Natural killer cell (primary cell): ENCODE measurements at regions not wholly inside any gene's neighbourhood (a gene's known extent, or its start where the extent isn't known, plus 50 kb on each side); places are given as distances from the start of the nearest gene placed in this dataset.
"Not testable (repeated sequence)": the region's sequence is repeated elsewhere in the genome, so short reads cannot be mapped to it uniquely, and the experiment has no call there.

Experiments used
- ATAC-seq, 3 donors: fragments of 150-1000 bp in 2 of 3; fragments of 200-7000 bp in 1 of 3; cut with Tn5 transposase; 1 replicate in 1 of 3; 2 replicates in 2 of 3; pipeline ENCODE4 v1.10.0; 2021; ENCODE audit warnings: mild to moderate bottlenecking in 2 of 3, moderate library complexity in 2 of 3
- DNase-seq, 2 donors: peaks; one replicate each; pipeline versions ENCODE4 v3.0.0 to v3.0.0-alpha.2; 2013 to 2021; ENCODE audit warnings: mixed read lengths in 1 of 2
- H3K27ac ChIP-seq: one replicate; pipeline ENCODE4 v1.5.1; 2013; ENCODE audit warnings: mild to moderate bottlenecking, low read length
- H3K27me3 ChIP-seq: one replicate; pipeline ENCODE4 v1.6.1; 2013; ENCODE audit warnings: low read length; ENCODE audit not compliant: control insufficient read depth, insufficient read depth
- H3K36me3 ChIP-seq: one replicate; pipeline ENCODE4 v1.6.1; 2013; ENCODE audit warnings: low read length; ENCODE audit not compliant: control insufficient read depth, insufficient read depth
- H3K4me1 ChIP-seq: one replicate; pipeline ENCODE4 v1.6.1; 2013; ENCODE audit warnings: low read length; ENCODE audit not compliant: control insufficient read depth, insufficient read depth
- H3K4me3 ChIP-seq: one replicate; pipeline ENCODE4 v1.5.1; 2013; ENCODE audit warnings: low read length
- H3K9me3 ChIP-seq: one replicate; pipeline ENCODE4 v1.6.1; 2013; ENCODE audit warnings: low read length; ENCODE audit not compliant: control insufficient read depth, insufficient read depth
- H3K27ac Mint-ChIP-seq, 2 donors: one replicate each; pipeline ENCODE4 v1.8.0; 2022; ENCODE audit warnings: mild to moderate bottlenecking in 2 of 2, mixed read lengths in 2 of 2, moderate library complexity in 1 of 2
- H3K27me3 Mint-ChIP-seq, 2 donors: one replicate each; pipeline ENCODE4 v1.8.0; 2022; ENCODE audit warnings: low read depth in 2 of 2, mixed read lengths in 2 of 2
- H3K36me3 Mint-ChIP-seq: one replicate; pipeline ENCODE4 v1.8.0; 2022; ENCODE audit warnings: mixed read lengths
- H3K4me1 Mint-ChIP-seq, 2 donors: one replicate each; pipeline ENCODE4 v1.8.0; 2022; ENCODE audit warnings: mixed read lengths in 2 of 2
- H3K4me3 Mint-ChIP-seq: one replicate; pipeline ENCODE4 v1.8.0; 2022; ENCODE audit warnings: mild to moderate bottlenecking, moderate library complexity, mixed read lengths
- H3K9me3 Mint-ChIP-seq, 2 donors: one replicate each; pipeline ENCODE4 v1.8.0; 2022; ENCODE audit warnings: mixed read lengths in 2 of 2
- CTCF ChIP-seq: fragments of 200-600 bp; IDR thresholded peaks from one replicate; pipeline ENCODE4 v1.8.0; 2022; ENCODE audit warnings: antibody characterized with exemption
- WGBS: methylation state at CpG from one replicate; pipeline ENCODE4 v1.1.7; 2013; ENCODE audit warnings: missing lambda C conversion rate; ENCODE audit not compliant: insufficient coverage; 5-methylcytosine and 5-hydroxymethylcytosine counted together
- intact Hi-C: fragments of 100-400 bp; cut with micrococcal nuclease; formaldehyde crosslinking; loops from one replicate; pipeline ENCODE4 v1.14.2; 2022

DNA sequence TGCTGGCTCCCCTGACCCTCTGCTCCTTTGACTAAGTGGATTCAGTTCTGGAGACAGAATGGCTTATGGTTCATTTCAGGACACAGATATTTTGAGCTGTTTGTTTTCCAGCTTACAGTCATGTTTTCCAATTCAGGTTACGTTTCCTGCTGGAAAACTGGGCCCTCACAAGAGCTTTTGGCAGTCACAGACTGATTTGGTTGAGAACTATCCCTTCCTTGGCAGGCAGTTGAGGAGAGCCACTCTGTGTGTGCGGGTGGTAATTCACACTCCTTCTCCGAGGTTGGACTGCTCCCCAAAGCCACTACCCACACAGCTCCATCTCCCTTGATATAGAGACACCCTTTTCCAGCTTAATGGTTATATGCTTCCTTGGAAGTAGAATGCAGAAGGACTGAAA is 534.5 kb downstream of the TMEM38B start:
- DNase-seq (no peak), ATAC-seq (no peak)
- no peak overlapping the region for H3K27ac ChIP-seq
- H3K27me3 ChIP-seq = no peaks in the 10 kb centered on the region
- no peaks in the 10 kb centered on the region for H3K4me1 ChIP-seq
- Mint-ChIP-seq H3K4me1 (peaks cover 0 to 5% of the 10 kb centered on the region in 2 donors), H3K9me3 (peaks cover 0 to 2% of the 10 kb centered on the region in 2 donors), H3K4me3 (no peak overlapping the region), H3K27ac (no peak overlapping the region), H3K27me3 (peaks cover 9 to 12% of the 10 kb centered on the region in 2 donors), H3K36me3 (no peaks in the 10 kb centered on the region)
- WGBS = 72% methylated on average over 3 of the region's 3 CpGs
- TF ChIP-seq CTCF = no peak
- H3K36me3 ChIP-seq = no peaks in the 10 kb centered on the region
- no peaks in the 10 kb centered on the region for H3K9me3 ChIP-seq
- intact Hi-C loops = no loop called here
- no peak overlapping the region for H3K4me3 ChIP-seq

DNA sequence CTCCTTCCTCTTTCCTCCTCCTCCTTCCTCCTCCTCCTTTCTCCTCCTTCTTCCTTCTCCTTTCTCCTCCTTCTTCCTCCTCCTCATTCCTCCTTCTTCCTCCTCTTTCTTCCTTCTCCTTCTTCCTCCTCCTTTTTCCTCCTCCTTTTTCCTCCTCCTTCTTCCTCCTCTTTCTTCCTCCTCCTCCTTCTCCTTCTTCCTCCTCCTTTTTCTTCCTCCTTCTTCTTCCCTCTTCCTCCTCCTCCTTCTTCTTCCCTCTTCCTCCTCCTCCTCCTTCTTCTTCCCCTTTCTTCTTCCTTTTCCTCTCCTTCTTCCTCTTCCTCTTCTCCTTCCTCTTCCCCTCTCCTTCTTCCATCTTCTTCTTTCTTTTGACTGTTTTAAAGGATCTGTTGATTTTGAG is 538.8 kb downstream of the TMEM38B start:
- Mint-ChIP-seq H3K4me3 (no peak overlapping the region), H3K27ac (no peak overlapping the region), H3K4me1 (peaks cover 0 to 5% of the 10 kb centered on the region in 2 donors), H3K27me3 (peaks cover 6 to 9% of the 10 kb centered on the region in 2 donors), H3K36me3 (peaks cover 13% of the 10 kb centered on the region), H3K9me3 (peaks cover 0 to 2% of the 10 kb centered on the region in 2 donors)
- intact Hi-C loops = no loop called here
- no peak for TF ChIP-seq CTCF
- Histone ChIP-seq H3K36me3 (no peaks in the 10 kb centered on the region), H3K4me1 (no peaks in the 10 kb centered on the region), H3K9me3 (no peaks in the 10 kb centered on the region), H3K27ac (no peak overlapping the region), H3K4me3 (no peak overlapping the region), H3K27me3 (no peaks in the 10 kb centered on the region)
- no peak for ATAC-seq
- no peak for DNase-seq

DNA sequence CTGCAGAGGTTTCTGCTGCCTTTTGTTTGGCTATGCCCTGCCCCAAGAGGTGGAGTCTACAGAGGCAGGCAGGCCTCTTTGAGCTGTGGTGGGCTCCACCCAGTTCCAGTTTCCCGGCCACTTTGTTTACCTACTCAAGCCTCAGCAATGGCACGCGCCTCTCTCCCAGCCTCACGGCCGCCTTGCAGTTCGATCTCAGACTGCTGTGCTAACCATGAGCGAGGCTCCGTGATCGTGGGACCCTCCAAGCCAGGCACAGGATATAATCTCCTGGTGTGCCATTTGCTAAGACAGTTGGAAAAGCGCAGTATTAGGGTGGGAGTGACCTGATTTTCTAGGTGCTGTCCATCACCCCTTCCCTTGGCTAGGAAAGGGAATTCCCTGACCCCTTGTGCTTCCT is 566.6 kb downstream of the TMEM38B start:
- H3K36me3 ChIP-seq, H3K4me1 ChIP-seq, DNase-seq, H3K27ac Mint-ChIP-seq, H3K27me3 Mint-ChIP-seq, H3K27me3 ChIP-seq, H3K27ac ChIP-seq, H3K4me3 Mint-ChIP-seq, ATAC-seq, H3K9me3 ChIP-seq, intact Hi-C loops, H3K4me3 ChIP-seq, H3K4me1 Mint-ChIP-seq: not testable (repeated sequence)
- 94% methylated on average over 10 of the region's 10 CpGs for WGBS
- Mint-ChIP-seq H3K36me3 (peaks cover 16% of the 10 kb centered on the region), H3K9me3 (peaks cover 3 to 11% of the 10 kb centered on the region in 2 donors)

DNA sequence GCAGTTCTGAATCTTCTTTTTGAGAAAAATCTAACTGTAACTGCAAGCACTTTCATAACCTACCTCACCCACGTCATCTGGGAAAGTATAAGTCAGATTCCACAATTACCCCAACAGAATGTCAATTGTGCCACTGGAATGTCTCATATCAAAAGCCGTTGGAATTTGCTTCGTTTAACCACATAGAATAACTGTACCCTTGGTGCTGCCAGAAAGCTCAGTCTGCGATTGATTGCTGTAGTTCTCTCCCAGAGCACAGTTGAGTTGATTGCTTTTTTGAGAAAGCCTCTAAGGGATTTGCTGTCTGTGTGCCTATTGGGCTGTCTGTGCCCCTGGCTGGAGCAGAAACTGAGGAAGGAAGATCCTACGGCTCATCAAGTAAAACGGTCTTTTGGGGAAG is 583.6 kb downstream of the TMEM38B start:
- no peak for ATAC-seq
- Mint-ChIP-seq H3K9me3 (no peaks in the 10 kb centered on the region), H3K27ac (no peak overlapping the region), H3K4me3 (no peak overlapping the region), H3K36me3 (peaks cover 8% of the 10 kb centered on the region), H3K4me1 (no peaks in the 10 kb centered on the region), H3K27me3 (peaks cover 0 to 2% of the 10 kb centered on the region in 2 donors)
- 92% methylated on average over 6 of the region's 6 CpGs for WGBS
- H3K27ac ChIP-seq = no peak overlapping the region
- DNase-seq = no peak
- no peaks in the 10 kb centered on the region for H3K36me3 ChIP-seq
- H3K4me1 ChIP-seq = no peaks in the 10 kb centered on the region
- no peaks in the 10 kb centered on the region for H3K27me3 ChIP-seq
- no peak overlapping the region for H3K4me3 ChIP-seq
- H3K9me3 ChIP-seq = no peaks in the 10 kb centered on the region
- no peak for TF ChIP-seq CTCF
- intact Hi-C loops = no loop called here
